Testis (tissue), 2 donors: ENCODE measurements at regions not wholly inside any gene's neighbourhood (a gene's known extent, or its start where the extent isn't known, plus 50 kb on each side); places are given as distances from the start of the nearest gene placed in this dataset.

Experiments used
- POLR2A ChIP-seq: fragments of 450-650 bp; IDR thresholded peaks from one replicate; pipeline ENCODE4 v1.6.1; 2017; ENCODE audit warnings: antibody characterized with exemption, mild to moderate bottlenecking, moderate library complexity
- TF ChIP-seq, protein P1 (sequence below), 3 experiments: fragments of 450-650 bp in 2 of 3; fragments of 200-600 bp in 1 of 3; sonication (generic) in 1 of 3; IDR thresholded peaks; one replicate each; pipeline ENCODE4 v1.5.1; 2016 to 2019; ENCODE audit warnings: antibody characterized with exemption in 3 of 3, mild to moderate bottlenecking in 2 of 3, moderate library complexity in 1 of 3

DNA sequence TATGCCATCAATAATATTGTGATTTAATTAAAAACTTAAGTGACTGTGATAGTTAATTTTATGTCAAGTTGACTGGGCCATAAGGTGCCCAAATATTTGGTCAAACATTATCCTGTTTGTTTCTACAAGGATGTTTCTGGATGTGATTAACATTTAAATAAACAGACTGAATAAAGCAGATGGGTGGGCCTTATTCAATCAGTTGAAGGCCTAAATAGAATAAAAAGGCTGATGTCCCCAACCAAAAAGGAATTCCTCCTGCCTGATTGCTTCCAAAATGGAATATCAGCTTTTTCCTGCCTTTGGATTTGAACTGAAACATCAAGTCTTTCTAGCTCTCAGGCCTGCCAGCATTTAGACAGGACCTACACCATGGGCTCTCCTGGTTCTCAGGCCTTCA is 961.7 kb downstream of the NTRK3 start:
- TF ChIP-seq, protein P1, sequence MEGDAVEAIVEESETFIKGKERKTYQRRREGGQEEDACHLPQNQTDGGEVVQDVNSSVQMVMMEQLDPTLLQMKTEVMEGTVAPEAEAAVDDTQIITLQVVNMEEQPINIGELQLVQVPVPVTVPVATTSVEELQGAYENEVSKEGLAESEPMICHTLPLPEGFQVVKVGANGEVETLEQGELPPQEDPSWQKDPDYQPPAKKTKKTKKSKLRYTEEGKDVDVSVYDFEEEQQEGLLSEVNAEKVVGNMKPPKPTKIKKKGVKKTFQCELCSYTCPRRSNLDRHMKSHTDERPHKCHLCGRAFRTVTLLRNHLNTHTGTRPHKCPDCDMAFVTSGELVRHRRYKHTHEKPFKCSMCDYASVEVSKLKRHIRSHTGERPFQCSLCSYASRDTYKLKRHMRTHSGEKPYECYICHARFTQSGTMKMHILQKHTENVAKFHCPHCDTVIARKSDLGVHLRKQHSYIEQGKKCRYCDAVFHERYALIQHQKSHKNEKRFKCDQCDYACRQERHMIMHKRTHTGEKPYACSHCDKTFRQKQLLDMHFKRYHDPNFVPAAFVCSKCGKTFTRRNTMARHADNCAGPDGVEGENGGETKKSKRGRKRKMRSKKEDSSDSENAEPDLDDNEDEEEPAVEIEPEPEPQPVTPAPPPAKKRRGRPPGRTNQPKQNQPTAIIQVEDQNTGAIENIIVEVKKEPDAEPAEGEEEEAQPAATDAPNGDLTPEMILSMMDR (IDR thresholded peaks at IDR 0.05), result no peak
- no peak for TF ChIP-seq POLR2A
